Thoracic aorta (tissue), 2 donors: ENCODE measurements at regions not wholly inside any gene's neighbourhood (a gene's known extent, or its start where the extent isn't known, plus 50 kb on each side); places are given as distances from the start of the nearest gene placed in this dataset.
"Not testable (repeated sequence)": the region's sequence is repeated elsewhere in the genome, so short reads cannot be mapped to it uniquely, and the experiment has no call there.

Experiments used
- ATAC-seq: fragments of 150-250 bp; one replicate; pipeline ENCODE4 v1.8.0; 2017; ENCODE audit warnings: low read depth; ENCODE audit not compliant: insufficient number of reproducible peaks, low FRiP score
- DNase-seq: peaks from one replicate; pipeline ENCODE4 v3.0.0-alpha.2; 2020; ENCODE audit warnings: low spot score
- H3K27ac ChIP-seq, 2 donors: fragments of 200-600 bp; sonication (generic); 1 replicate in 1 of 2; 2 replicates in 1 of 2; pipeline ENCODE4 v1.5.1; 2016; ENCODE audit warnings: mild to moderate bottlenecking in 2 of 2, moderate library complexity in 2 of 2
- H3K27me3 ChIP-seq: fragments of 200-600 bp; sonication (generic); replicated peaks from 2 replicates; pipeline ENCODE4 v1.6.0; 2016; ENCODE audit warnings: mild to moderate bottlenecking; ENCODE audit not compliant: insufficient read depth
- H3K36me3 ChIP-seq: fragments of 200-600 bp; sonication (generic); one replicate; pipeline ENCODE4 v1.5.1; 2016
- H3K4me1 ChIP-seq, 2 donors: fragments of 200-600 bp; sonication (generic); 1 replicate in 1 of 2; 2 replicates in 1 of 2; pipeline versions ENCODE4 v1.5.1 to v1.6.0; 2016; ENCODE audit warnings: low read depth in 2 of 2, mild to moderate bottlenecking in 1 of 2; ENCODE audit not compliant: control insufficient read depth in 1 of 2
- H3K4me3 ChIP-seq: fragments of 200-600 bp; sonication (generic); 2 replicates; pipeline ENCODE4 v1.5.1; 2016; ENCODE audit warnings: mild to moderate bottlenecking
- H3K9me3 ChIP-seq: fragments of 200-600 bp; sonication (generic); 2 replicates; pipeline ENCODE4 v1.5.1; 2016
- TF ChIP-seq, protein P1 (sequence below): fragments of 200-600 bp; sonication (generic); IDR thresholded peaks from one replicate; pipeline ENCODE4 v1.5.1; 2019; ENCODE audit warnings: antibody characterized with exemption

DNA sequence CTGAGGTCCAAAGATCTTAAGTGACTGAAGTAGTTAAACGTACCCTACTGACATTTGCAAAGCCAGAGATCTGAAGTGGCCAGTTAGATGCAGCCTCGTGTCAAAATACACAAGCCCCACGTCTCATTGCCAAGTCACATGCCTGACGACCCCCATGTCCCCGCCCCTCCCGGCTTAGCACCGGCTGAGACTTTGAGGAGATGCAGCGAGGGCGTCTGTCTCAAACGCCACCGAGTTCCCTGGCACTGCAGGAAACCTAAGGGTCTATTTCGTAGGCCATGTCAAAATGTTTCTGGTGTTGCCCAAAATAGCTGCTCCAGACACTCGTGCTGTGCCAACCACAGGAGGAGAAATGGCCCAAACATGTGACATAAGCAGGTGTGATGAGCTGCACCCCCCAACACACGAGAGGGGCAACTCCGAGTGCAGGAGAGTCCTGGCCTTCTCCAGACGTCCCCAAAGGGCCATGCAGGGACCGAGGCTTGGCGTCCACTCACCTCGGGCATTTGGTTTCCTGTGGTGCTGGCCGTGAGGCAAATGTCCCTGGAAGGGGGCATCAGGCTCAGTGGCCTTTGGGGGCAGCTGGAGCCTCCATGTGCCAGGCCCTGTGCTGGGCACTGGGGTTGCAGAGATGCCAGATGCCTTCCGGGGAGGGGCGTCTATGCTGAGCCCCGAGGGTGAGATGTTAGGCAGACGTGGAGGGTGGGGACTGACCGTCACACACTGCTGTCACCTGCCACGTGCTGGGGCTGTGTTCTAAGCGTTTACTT is 67.0 kb downstream of the MATN1 start:
- H3K4me3 ChIP-seq: no peak overlapping the region
- no peaks in the 10 kb centered on the region for H3K27me3 ChIP-seq
- no peaks in the 10 kb centered on the region for H3K9me3 ChIP-seq
- DNase-seq (no peak), ATAC-seq (no peak)
- TF ChIP-seq, protein P1, sequence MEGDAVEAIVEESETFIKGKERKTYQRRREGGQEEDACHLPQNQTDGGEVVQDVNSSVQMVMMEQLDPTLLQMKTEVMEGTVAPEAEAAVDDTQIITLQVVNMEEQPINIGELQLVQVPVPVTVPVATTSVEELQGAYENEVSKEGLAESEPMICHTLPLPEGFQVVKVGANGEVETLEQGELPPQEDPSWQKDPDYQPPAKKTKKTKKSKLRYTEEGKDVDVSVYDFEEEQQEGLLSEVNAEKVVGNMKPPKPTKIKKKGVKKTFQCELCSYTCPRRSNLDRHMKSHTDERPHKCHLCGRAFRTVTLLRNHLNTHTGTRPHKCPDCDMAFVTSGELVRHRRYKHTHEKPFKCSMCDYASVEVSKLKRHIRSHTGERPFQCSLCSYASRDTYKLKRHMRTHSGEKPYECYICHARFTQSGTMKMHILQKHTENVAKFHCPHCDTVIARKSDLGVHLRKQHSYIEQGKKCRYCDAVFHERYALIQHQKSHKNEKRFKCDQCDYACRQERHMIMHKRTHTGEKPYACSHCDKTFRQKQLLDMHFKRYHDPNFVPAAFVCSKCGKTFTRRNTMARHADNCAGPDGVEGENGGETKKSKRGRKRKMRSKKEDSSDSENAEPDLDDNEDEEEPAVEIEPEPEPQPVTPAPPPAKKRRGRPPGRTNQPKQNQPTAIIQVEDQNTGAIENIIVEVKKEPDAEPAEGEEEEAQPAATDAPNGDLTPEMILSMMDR: no peak
- H3K27ac ChIP-seq: no peak overlapping the region
- no peaks in the 10 kb centered on the region for H3K36me3 ChIP-seq
- H3K4me1 ChIP-seq: no peaks in the 10 kb centered on the region

DNA sequence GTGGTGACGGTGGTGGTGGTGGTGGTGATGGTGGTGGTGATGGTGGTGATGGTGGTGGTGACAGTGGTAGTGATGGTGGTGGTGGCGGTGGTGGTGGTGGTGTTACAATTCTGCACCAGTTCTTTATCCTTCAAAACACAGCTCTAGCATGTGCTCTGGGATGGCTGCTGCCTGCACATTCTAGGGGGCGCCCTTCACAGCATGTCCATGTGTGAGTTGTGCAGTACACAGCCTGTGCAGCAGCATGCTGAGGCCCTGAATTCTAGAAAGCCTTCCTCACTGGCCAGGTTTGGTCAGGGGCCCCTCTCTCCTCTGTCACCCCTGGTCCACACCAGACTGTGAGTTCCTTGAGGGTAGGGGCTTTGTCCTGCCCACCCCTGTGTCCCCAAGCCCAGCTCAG is 67.7 kb downstream of the MATN1 start:
- no peak overlapping the region for H3K4me3 ChIP-seq
- no peaks in the 10 kb centered on the region for H3K36me3 ChIP-seq
- no peak for DNase-seq
- no peaks in the 10 kb centered on the region for H3K4me1 ChIP-seq
- no peak overlapping the region for H3K27ac ChIP-seq
- ATAC-seq: no peak
- TF ChIP-seq, protein P1: no peak
- no peaks in the 10 kb centered on the region for H3K27me3 ChIP-seq
- H3K9me3 ChIP-seq: no peaks in the 10 kb centered on the region

DNA sequence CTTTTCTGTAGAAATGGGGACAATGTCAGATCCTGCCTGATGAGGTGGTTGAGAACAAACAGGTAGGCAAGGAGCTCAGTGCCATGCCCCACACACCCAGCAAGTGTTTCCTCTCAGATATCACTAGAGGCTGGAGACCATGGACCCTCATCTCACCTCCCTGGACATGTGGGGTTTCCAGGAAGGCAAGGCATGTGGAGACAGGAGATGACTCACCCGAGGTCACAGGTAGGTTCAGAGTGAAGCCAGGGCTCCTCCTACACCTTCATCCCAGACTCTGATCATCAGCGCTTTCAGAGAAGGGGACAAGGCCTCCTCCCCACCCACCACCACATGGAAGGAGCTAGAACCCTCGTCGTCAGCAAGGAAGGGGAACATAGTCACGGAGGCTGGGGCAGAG is 69.2 kb downstream of the MATN1 start:
- H3K36me3 ChIP-seq: no peaks in the 10 kb centered on the region
- H3K27ac ChIP-seq: no peak overlapping the region
- DNase-seq (no peak), ATAC-seq (no peak)
- no peaks in the 10 kb centered on the region for H3K9me3 ChIP-seq
- H3K27me3 ChIP-seq: no peaks in the 10 kb centered on the region
- TF ChIP-seq, protein P1: no peak
- no peak overlapping the region for H3K4me3 ChIP-seq
- no peaks in the 10 kb centered on the region for H3K4me1 ChIP-seq

DNA sequence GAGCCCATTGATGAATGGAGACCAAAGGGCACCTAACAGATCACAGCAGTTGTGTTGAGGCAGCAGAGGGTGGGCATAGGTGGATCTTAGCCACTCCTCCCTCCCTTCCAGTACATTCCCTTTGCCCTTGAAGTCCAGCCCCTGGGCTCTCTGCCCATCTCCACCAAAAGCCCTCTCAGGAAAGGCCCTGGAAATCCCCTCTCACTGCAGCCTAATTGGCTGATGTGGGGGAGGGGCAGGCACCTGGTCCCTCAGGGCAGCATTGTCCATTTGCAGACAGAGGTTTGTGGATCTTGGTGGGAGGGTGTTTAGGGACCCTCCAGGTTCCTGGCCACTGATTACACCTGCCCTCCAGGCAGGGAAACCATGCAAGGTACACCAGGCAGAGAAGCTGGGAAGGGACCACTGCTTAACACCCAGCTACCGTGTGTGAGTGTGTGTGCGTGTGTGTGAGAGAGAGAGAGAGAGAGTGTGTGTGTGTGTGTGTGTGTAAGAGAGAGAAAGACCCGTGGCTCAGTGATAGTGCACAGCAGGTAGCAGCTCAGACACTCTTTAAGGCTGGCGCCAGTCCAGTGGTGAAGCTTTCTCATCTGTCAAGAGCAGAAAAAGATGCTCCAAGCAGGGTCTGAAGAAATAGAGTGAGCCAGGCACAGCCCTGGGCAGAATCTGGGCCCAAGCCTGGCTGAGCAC is 71.1 kb downstream of the MATN1 start:
- H3K36me3 ChIP-seq: no peaks in the 10 kb centered on the region
- H3K4me3 ChIP-seq: no peak overlapping the region
- no peaks in the 10 kb centered on the region for H3K27me3 ChIP-seq
- TF ChIP-seq, protein P1: no peak
- no peaks in the 10 kb centered on the region for H3K9me3 ChIP-seq
- no peak overlapping the region for H3K27ac ChIP-seq
- ATAC-seq (no peak), DNase-seq (no peak)
- no peaks in the 10 kb centered on the region for H3K4me1 ChIP-seq

DNA sequence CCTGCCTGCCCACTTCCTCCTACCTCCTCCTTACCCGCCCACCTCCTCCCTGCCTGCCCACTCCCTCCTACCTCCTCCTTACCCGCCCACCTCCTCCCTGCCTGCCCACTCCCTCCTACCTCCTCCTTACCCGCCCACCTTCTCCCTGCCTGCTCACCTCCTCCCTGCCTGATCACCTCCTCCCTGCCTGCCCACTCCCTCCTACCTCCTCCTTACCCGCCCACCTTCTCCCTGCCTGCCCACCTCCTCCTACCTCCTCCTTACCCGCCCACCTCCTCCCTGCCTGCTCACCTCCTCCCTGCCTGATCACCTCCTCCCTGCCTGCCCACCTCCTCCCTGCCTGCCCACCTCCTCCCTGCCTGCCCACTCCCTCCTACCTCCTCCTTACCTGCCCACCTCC is 72.0 kb downstream of the MATN1 start:
- not testable (repeated sequence) for H3K4me1 ChIP-seq, H3K9me3 ChIP-seq, H3K36me3 ChIP-seq, DNase-seq, ATAC-seq, H3K27me3 ChIP-seq, H3K27ac ChIP-seq, H3K4me3 ChIP-seq
